ENCODE measurements at regions not wholly inside any gene's neighbourhood (a gene's known extent, or its start where the extent isn't known, plus 50 kb on each side); places are given as distances from the start of the nearest gene placed in this dataset.
"Not testable (repeated sequence)": the region's sequence is repeated elsewhere in the genome, so short reads cannot be mapped to it uniquely, and the experiment has no call there.

DNA sequence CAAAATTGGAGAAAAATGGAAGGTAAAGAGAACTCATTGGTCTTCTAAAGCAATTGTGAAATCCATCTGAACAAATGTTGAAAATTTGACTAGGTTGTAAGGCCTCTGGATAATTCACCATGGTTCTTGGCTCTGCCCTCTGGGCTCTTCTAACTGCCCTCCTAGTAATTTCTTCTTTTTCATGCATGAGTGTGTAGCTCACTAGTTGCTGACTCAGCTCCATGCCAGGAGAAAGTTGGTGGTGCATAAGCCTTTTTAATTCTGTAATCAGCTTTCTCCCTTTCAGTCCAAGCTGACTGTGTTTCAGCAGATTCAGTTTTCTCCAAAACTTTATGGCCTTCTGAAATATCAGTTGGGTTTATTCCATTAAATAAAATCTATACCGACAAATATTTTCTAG, 877.8 kb upstream of the ATXN7L3B start:
- in situ Hi-C loops (cut with MboI; ENCODE audit: low pct_unique_long_range_greater_than_20kb, low sequenced_read_pairs, unreplicated experiment) = no loop called here
- TF ChIP-seq, protein P1, sequence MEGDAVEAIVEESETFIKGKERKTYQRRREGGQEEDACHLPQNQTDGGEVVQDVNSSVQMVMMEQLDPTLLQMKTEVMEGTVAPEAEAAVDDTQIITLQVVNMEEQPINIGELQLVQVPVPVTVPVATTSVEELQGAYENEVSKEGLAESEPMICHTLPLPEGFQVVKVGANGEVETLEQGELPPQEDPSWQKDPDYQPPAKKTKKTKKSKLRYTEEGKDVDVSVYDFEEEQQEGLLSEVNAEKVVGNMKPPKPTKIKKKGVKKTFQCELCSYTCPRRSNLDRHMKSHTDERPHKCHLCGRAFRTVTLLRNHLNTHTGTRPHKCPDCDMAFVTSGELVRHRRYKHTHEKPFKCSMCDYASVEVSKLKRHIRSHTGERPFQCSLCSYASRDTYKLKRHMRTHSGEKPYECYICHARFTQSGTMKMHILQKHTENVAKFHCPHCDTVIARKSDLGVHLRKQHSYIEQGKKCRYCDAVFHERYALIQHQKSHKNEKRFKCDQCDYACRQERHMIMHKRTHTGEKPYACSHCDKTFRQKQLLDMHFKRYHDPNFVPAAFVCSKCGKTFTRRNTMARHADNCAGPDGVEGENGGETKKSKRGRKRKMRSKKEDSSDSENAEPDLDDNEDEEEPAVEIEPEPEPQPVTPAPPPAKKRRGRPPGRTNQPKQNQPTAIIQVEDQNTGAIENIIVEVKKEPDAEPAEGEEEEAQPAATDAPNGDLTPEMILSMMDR (IDR thresholded peaks at IDR 0.05; ENCODE audit: extremely low read depth, insufficient read depth, missing control alignments) = no peak
- no peak for DNase-seq (ENCODE audit: low spot score)

DNA sequence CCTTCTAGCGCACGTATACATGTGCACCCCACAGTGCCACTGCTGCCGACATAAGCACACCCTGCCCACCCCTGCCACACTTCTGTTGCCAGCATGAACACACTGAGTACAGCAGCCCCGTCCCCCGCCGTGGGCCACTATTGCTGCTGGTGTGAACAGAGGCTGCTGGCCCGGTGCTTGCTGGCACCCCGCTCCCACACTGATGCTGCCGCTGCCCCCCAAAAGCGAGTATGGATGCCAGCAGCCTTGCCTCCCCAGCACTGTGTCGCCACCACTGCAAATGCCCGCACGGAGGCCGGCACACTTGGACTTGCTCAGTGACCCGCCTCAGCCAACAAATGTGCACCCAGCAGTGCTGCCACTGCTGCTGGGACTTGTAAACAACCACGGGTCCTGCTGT, 872.4 kb upstream of the ATXN7L3B start:
- in situ Hi-C loops (cut with MboI; ENCODE audit: low pct_unique_long_range_greater_than_20kb, low sequenced_read_pairs, unreplicated experiment) = no loop called here
- TF ChIP-seq, protein P1 (IDR thresholded peaks at IDR 0.05; ENCODE audit: extremely low read depth, insufficient read depth, missing control alignments) = no peak
- DNase-seq (ENCODE audit: low spot score) = no peak

DNA sequence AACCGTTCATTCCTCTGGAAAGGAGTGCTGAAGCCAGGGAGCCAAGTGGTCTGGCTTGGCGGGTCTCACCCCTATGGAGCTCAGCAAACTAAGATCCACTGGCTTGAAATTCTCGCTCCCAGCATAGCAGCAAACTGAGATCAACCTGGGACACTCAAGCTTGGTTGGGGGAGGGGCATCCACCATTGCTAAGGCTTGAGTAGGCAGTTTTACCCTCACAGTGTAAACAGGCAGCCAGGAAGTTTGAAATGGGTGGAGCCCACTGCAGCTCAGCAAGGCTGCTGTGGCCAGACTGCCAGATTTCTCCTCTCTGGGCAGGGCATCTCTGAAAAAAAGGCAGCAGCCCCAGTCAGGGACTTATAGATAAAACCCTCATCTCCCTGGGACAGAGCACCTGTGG, 866.1 kb upstream of the ATXN7L3B start:
- DNase-seq (ENCODE audit: low spot score); in situ Hi-C loops (cut with MboI; ENCODE audit: low pct_unique_long_range_greater_than_20kb, low sequenced_read_pairs, unreplicated experiment): not testable (repeated sequence)

DNA sequence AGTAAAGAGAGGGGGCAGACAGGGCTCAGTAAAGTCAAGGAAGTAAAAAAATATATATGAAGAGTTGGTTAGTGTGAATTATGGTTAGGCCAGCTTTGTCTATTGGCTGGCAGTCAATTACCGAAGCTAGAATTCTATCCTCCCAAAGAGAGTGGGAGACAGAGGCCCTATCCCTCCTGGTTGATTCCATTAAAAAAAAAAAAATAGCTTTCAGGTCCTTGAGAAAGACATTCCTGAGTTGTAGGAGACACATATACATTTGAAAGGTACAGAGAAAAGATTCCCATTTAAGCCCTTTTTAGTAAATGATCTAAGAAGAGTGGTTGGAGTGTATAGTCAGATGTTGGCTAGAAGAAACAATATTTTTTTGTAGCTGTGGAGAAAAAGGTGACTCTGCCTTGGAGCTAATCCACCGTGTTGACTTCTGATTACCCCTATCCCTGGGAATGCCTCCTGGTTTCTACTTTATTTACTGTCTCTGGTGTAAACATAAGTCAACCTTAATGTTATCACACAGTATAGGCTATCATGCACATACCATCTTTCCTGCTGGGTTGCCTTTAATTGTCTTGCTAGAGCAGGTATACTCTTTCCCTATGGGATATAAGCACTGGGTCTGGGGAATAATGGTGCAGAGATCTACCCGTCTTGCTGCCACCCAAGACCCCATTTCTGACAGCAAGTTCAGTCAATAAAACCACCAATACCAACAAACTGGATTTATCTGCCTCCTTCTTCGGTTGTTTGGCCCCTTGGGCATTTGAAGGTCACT, 859.9 kb upstream of the ATXN7L3B start:
- DNase-seq (ENCODE audit: low spot score) = no peak
- TF ChIP-seq, protein P1 (IDR thresholded peaks at IDR 0.05; ENCODE audit: extremely low read depth, insufficient read depth, missing control alignments) = no peak
- in situ Hi-C loops (cut with MboI; ENCODE audit: low pct_unique_long_range_greater_than_20kb, low sequenced_read_pairs, unreplicated experiment) = no loop called here

DNA sequence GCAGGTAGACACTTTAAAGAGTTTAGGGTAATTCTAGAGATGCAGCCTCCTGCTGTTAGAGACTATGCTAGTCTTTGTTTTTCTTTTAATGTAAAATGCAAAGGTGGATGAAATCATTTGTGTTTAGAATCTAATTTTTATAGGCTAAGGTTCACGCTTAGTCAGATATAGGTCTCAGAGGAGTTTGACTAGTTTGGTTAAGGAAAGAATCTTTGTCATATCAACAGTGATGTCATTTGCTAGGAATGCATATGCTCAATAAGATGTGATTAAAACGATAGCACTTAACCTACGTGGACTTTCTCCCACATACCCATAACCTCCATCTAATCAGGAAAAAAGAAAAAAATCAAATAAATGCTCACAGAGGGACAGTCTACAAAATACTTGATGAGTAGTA, 859.3 kb upstream of the ATXN7L3B start:
- DNase-seq (ENCODE audit: low spot score) = no peak
- TF ChIP-seq, protein P1 (IDR thresholded peaks at IDR 0.05; ENCODE audit: extremely low read depth, insufficient read depth, missing control alignments) = no peak
- in situ Hi-C loops (cut with MboI; ENCODE audit: low pct_unique_long_range_greater_than_20kb, low sequenced_read_pairs, unreplicated experiment) = no loop called here

DNA sequence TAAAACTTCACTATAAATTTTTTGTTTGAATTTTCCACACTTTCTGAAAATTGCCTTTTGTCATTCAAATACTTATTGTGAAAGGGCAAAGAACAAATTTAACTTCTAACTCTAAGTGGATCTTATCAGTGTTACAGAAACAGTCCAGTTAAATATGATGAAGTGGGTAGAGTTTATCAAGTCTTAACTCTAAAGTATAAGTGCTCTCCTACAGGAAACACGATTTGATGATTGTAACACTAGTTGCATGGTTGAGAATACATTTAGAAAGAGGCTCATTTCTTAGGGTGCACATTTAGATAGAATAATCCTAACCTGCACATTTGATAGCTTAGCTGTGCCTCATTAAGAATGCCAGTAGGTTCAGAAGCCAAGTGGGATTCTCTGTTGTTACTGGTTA, 838.3 kb upstream of the ATXN7L3B start:
- DNase-seq (ENCODE audit: low spot score) = no peak
- in situ Hi-C loops (cut with MboI; ENCODE audit: low pct_unique_long_range_greater_than_20kb, low sequenced_read_pairs, unreplicated experiment) = no loop called here
- TF ChIP-seq, protein P1 (IDR thresholded peaks at IDR 0.05; ENCODE audit: extremely low read depth, insufficient read depth, missing control alignments) = no peak

DNA sequence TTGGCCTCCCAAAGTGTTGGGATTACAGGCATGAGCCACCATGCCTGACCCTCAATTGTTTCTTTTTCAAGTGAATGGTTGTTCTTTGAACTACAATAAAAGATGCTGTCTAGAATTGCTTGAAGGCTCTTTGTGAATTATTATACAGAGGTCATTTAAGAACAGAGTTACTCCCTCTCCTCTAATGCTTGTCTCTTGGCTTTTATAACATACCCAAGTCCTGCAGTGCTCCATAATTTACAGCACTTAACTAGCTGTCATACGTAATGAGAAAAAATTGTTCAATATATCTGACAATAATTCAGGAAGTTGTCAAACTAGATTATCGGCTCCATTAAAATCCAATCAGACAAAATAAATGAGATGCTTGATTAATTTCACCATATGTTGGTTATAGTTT, 823.0 kb upstream of the ATXN7L3B start:
- in situ Hi-C loops (cut with MboI; ENCODE audit: low pct_unique_long_range_greater_than_20kb, low sequenced_read_pairs, unreplicated experiment) = no loop called here
- TF ChIP-seq, protein P1 (IDR thresholded peaks at IDR 0.05; ENCODE audit: extremely low read depth, insufficient read depth, missing control alignments) = no peak
- no peak for DNase-seq (ENCODE audit: low spot score)

DNA sequence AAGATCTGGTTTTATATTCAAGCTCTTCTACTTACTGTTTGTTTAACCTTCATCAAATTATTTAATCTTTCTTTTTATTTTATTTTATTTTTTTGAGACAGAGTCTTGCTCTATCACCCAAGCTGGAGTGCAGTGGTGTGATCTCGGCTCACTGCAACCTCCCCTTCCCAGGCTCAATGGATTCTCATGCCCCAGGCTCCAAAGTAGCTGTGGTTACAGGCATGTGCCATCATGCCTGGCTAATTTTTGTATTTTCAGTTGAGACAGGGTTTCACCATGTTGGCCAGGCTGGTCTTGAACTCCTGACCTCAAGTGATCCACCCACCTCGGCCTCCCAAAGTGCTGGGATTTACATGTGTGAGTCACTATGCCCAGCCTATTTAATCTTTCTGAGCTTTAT, 821.5 kb upstream of the ATXN7L3B start:
- in situ Hi-C loops (cut with MboI; ENCODE audit: low pct_unique_long_range_greater_than_20kb, low sequenced_read_pairs, unreplicated experiment); DNase-seq (ENCODE audit: low spot score): not testable (repeated sequence)

All from GM13977 (cell line).